ENCODE measurements at regions not wholly inside any gene's neighbourhood (a gene's known extent, or its start where the extent isn't known, plus 50 kb on each side); places are given as distances from the start of the nearest gene placed in this dataset.

- no peak for TF ChIP-seq ZNF391 (tag by site-specific recombination; IDR thresholded peaks at IDR 0.05; ENCODE audit: borderline replicate concordance, low read depth)
Observed at GRCh38 chr12:77314378-77315052, 249.1 kb upstream of the E2F7 start (continued).

DNA sequence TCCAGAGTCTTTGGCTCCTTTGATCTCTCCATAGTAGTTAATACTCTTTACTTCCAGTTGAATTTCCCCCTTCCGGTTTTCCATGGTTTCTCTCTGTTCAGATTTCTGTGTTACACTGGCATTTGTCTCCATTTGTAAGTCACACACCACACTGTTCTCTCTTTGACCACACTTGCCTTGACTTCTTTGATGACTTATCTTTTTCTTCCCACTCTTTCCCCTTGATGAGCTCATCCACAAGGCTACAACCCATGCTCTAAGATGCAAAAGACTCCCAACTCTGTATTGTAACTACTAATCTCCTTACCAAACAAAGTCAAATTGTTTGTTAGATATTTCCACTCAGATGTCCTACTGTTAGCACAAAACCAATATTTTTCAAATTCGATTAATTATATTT lies 242.7 kb upstream of the E2F7 start:
- Histone ChIP-seq H3K27ac (ENCODE audit: extremely low read depth, low read depth, low read length) (no peak overlapping the region), H3K36me3 (ENCODE audit: control insufficient read depth in 2 of 2, insufficient read depth in 1 of 2, low read length in 2 of 2) (no peaks in the 10 kb centered on the region), H3K4me1 (ENCODE audit: control insufficient read depth, insufficient read depth, low read length) (no peaks in the 10 kb centered on the region), H3K4me3 (ENCODE audit: low read depth, low read length) (no peak overlapping the region), H3K9me3 (ENCODE audit: control insufficient read depth, insufficient read depth, low read depth, low read length) (no peaks in the 10 kb centered on the region)
- CTCF ChIA-PET: interaction anchor here (0.8 kb wide), 1 partner anchor 16 kb away, joined by 3 read pairs; no protein-coding TSS in a partner anchor
- TF ChIP-seq ZNF24 (tag by site-specific recombination; IDR thresholded peaks at IDR 0.05) (no peak), ZNF624 (tag by site-specific recombination; IDR thresholded peaks at IDR 0.05) (no peak), ZNF140 (tag by site-specific recombination; IDR thresholded peaks at IDR 0.05) (no peak), TCF7L2 (IDR thresholded peaks at IDR 0.05; ENCODE audit: borderline replicate concordance, low read depth, low read length) (no peak), ZNF174 (tag by site-specific recombination; IDR thresholded peaks at IDR 0.05) (no peak)
- POLR2A ChIA-PET: no interaction called here

GRCh38 chr12:77300811-77301210 lies 235.4 kb upstream of the E2F7 start:
- H3K9me3 ChIP-seq (ENCODE audit: control insufficient read depth, insufficient read depth, low read depth, low read length): no peaks in the 10 kb centered on the region
- CTCF ChIA-PET: interaction anchor here (1.5 kb wide), 1 partner anchor 32 kb away, joined by 3 read pairs; no protein-coding TSS in a partner anchor
- TF ChIP-seq KLF16 (tag by site-specific recombination; IDR thresholded peaks at IDR 0.05) (no peak), ZNF48 (tag by site-specific recombination; IDR thresholded peaks at IDR 0.05) (no peak), HOXA7 (CRISPR knock-in tag; IDR thresholded peaks at IDR 0.05; ENCODE audit: borderline replicate concordance) (no peak), ZNF626 (tag by site-specific recombination; IDR thresholded peaks at IDR 0.05) (no peak), ZNF530 (tag by site-specific recombination; IDR thresholded peaks at IDR 0.05; ENCODE audit: low read depth) (no peak)
- no peak overlapping the region for H3K27ac ChIP-seq (ENCODE audit: extremely low read depth, low read depth, low read length)
- no peak overlapping the region for H3K4me3 ChIP-seq (ENCODE audit: low read depth, low read length)
- POLR2A ChIA-PET: no interaction called here
- no peaks in the 10 kb centered on the region for H3K36me3 ChIP-seq (ENCODE audit: control insufficient read depth in 2 of 2, insufficient read depth in 1 of 2, low read length in 2 of 2)
- H3K4me1 ChIP-seq (ENCODE audit: control insufficient read depth, insufficient read depth, low read length): no peaks in the 10 kb centered on the region

DNA sequence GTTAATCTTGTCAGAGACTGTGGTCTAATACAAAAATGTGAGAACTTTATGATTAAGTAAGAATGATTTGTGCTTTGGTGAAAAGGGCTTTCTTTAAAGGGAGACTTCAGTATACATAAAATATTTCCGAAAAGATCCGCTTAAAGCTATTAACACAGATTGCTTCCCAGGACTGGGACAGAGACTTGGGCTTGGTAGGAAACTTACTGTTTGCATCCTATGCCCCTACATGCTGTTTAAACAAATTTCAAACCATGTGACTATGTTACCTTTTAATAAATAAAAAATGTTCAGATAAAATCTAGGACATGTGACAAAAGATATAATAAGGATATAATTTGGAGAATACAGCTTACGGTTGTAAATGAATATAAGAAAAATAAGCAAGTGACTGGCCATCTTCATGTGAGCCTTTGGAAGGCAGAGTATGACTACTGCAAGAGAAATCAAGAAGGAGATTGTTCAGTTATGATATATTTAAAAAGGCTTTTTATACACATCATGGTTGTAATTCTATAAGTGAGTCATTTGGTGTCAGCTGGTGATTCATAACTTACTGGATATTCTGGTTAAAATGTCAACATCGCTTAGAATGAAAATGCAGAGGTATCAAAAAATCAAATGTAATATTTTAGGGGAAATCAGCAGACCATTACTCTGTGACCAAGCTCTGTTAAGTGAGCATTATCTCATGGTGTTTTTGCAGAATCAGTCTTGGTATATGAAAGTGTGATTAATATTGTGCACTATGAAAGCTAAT lies 234.7 kb upstream of the E2F7 start:
- H3K36me3 ChIP-seq (ENCODE audit: control insufficient read depth in 2 of 2, insufficient read depth in 1 of 2, low read length in 2 of 2): no peaks in the 10 kb centered on the region
- H3K4me3 ChIP-seq (ENCODE audit: low read depth, low read length): no peak overlapping the region
- no peak overlapping the region for H3K27ac ChIP-seq (ENCODE audit: extremely low read depth, low read depth, low read length)
- H3K9me3 ChIP-seq (ENCODE audit: control insufficient read depth, insufficient read depth, low read depth, low read length): no peaks in the 10 kb centered on the region
- ChIA-PET CTCF (interaction anchor here (0.7 to 1.5 kb wide), 2 partner anchors 33 to 453 kb away, joined by 3 read pairs; no protein-coding TSS in a partner anchor), POLR2A (no interaction called here)
- TF ChIP-seq ZNF280C (tag by site-specific recombination; IDR thresholded peaks at IDR 0.05) (no peak), ZNF302 (tag by site-specific recombination; IDR thresholded peaks at IDR 0.05; ENCODE audit: low read depth) (no peak), YY2 (tag by site-specific recombination; IDR thresholded peaks at IDR 0.05) (no peak)
- no peaks in the 10 kb centered on the region for H3K4me1 ChIP-seq (ENCODE audit: control insufficient read depth, insufficient read depth, low read length)

All from HEK293 (cell line).